H9 (cell line): ENCODE measurements at regions not wholly inside any gene's neighbourhood (a gene's known extent, or its start where the extent isn't known, plus 50 kb on each side); places are given as distances from the start of the nearest gene placed in this dataset.

ENCODE experiments used
- DNase-seq: peaks from one replicate; pipeline ENCODE4 v3.0.0-alpha.2; 2017
- H2AFZ ChIP-seq: one replicate; pipeline ENCODE4 v1.6.1; 2013; ENCODE audit warnings: mild to moderate bottlenecking, low read length, control low read depth, moderate library complexity
- H2AK5ac ChIP-seq: 2 replicates; pipeline ENCODE4 v1.6.1; 2013; ENCODE audit warnings: low read length, control low read depth, mixed read lengths; ENCODE audit not compliant: insufficient read length
- H2BK120ac ChIP-seq: one replicate; pipeline ENCODE4 v1.6.1; 2013; ENCODE audit warnings: low read depth, mild to moderate bottlenecking, low read length, control low read depth, inconsistent platforms; ENCODE audit not compliant: poor library complexity, severe bottlenecking
- H2BK12ac ChIP-seq: 2 replicates; pipeline ENCODE4 v1.6.1; 2013; ENCODE audit warnings: low read length, control low read depth, mixed read lengths, low read depth; ENCODE audit not compliant: insufficient read length
- H2BK15ac ChIP-seq: 2 replicates; pipeline ENCODE4 v1.6.1; 2013; ENCODE audit warnings: low read depth, low read length, control low read depth
- H2BK20ac ChIP-seq: one replicate; pipeline ENCODE4 v1.6.1; 2013; ENCODE audit warnings: low read depth, mild to moderate bottlenecking, low read length, control low read depth, inconsistent platforms; ENCODE audit not compliant: poor library complexity, severe bottlenecking
- H2BK5ac ChIP-seq: 2 replicates; pipeline ENCODE4 v1.6.1; 2013; ENCODE audit warnings: low read length, control low read depth, mixed read lengths; ENCODE audit not compliant: insufficient read length
- H3K14ac ChIP-seq: 2 replicates; pipeline ENCODE4 v1.6.1; 2013; ENCODE audit warnings: low read length, control low read depth; ENCODE audit not compliant: insufficient read depth
- H3K18ac ChIP-seq: 2 replicates; pipeline ENCODE4 v1.6.1; 2013; ENCODE audit warnings: low read depth, mild to moderate bottlenecking, mixed read lengths, low read length, control low read depth; ENCODE audit not compliant: insufficient read length
- H3K23ac ChIP-seq: 2 replicates; pipeline ENCODE4 v1.6.1; 2013; ENCODE audit warnings: low read length, control low read depth, mixed read lengths, low read depth; ENCODE audit not compliant: insufficient read length
- H3K23me2 ChIP-seq: 2 replicates; pipeline ENCODE4 v1.6.1; 2013; ENCODE audit warnings: low read depth, mild to moderate bottlenecking, mixed read lengths, low read length, control low read depth; ENCODE audit not compliant: insufficient read length, poor library complexity, severe bottlenecking
- H3K27ac ChIP-seq: 2 replicates; pipeline ENCODE4 v1.5.1; 2013; ENCODE audit warnings: low read length, control low read depth, mixed read lengths, low read depth; ENCODE audit not compliant: insufficient read length
- H3K27me3 ChIP-seq: 2 replicates; pipeline ENCODE4 v1.6.1; 2013; ENCODE audit warnings: low read length, control low read depth, inconsistent platforms; ENCODE audit not compliant: insufficient read depth
- H3K4ac ChIP-seq: 2 replicates; pipeline ENCODE4 v1.6.1; 2013; ENCODE audit warnings: low read depth, mild to moderate bottlenecking, control low read depth, inconsistent platforms, low read length, moderate library complexity
- H3K4me1 ChIP-seq: 2 replicates; pipeline ENCODE4 v1.6.1; 2013; ENCODE audit warnings: low read length, control low read depth, inconsistent platforms; ENCODE audit not compliant: insufficient read depth
- H3K4me2 ChIP-seq: 2 replicates; pipeline ENCODE4 v1.6.1; 2013; ENCODE audit warnings: low read length, control low read depth, mixed read lengths; ENCODE audit not compliant: insufficient read length, insufficient read depth
- H3K56ac ChIP-seq: 2 replicates; pipeline ENCODE4 v1.6.1; 2013; ENCODE audit warnings: low read depth, mild to moderate bottlenecking, mixed read lengths, low read length, control low read depth; ENCODE audit not compliant: insufficient read length
- H3K79me1 ChIP-seq: 2 replicates; pipeline ENCODE4 v1.6.1; 2013; ENCODE audit warnings: low read depth, mild to moderate bottlenecking, moderate library complexity, low read length, control low read depth, inconsistent platforms; ENCODE audit not compliant: insufficient read depth, poor library complexity, severe bottlenecking
- H3K79me2 ChIP-seq: 2 replicates; pipeline ENCODE4 v1.6.1; 2013; ENCODE audit warnings: low read length, control low read depth, inconsistent platforms; ENCODE audit not compliant: insufficient read depth
- H3K9ac ChIP-seq: 2 replicates; pipeline ENCODE4 v1.6.1; 2013; ENCODE audit warnings: low read length, control low read depth, mixed read lengths; ENCODE audit not compliant: insufficient read length; ENCODE audit errors: extremely low read depth
- H3K9me3 ChIP-seq: one replicate; pipeline ENCODE4 v1.6.1; 2013; ENCODE audit warnings: low read depth, low read length, inconsistent platforms; ENCODE audit not compliant: control insufficient read depth
- H3T11ph ChIP-seq: one replicate; pipeline ENCODE4 v1.6.1; 2013; ENCODE audit warnings: mild to moderate bottlenecking, low read length, control low read depth, inconsistent platforms
- H4K20me1 ChIP-seq: one replicate; pipeline ENCODE4 v1.6.1; 2013; ENCODE audit not compliant: control insufficient read depth, insufficient read length, insufficient read depth
- H4K5ac ChIP-seq: 2 replicates; pipeline ENCODE4 v1.6.1; 2013; ENCODE audit warnings: low read depth, mild to moderate bottlenecking, mixed read lengths, low read length, control low read depth; ENCODE audit not compliant: insufficient read length
- H4K8ac ChIP-seq: replicated peaks from 2 replicates; pipeline ENCODE4 v1.6.1; 2013; ENCODE audit warnings: low read length, control low read depth, mixed read lengths, low read depth; ENCODE audit not compliant: insufficient read length
- H4K91ac ChIP-seq: 2 replicates; pipeline ENCODE4 v1.6.1; 2013; ENCODE audit warnings: low read depth, mild to moderate bottlenecking, moderate library complexity, mixed read lengths, low read length, control low read depth; ENCODE audit not compliant: insufficient read length
- H3K27ac Mint-ChIP-seq, 3 experiments: 2 replicates in 2 of 3; 3 replicates in 1 of 3; pipeline ENCODE4 v1.8.0; 2020 to 2021; ENCODE audit warnings: mixed read lengths in 3 of 3, mild to moderate bottlenecking in 1 of 3, moderate library complexity in 1 of 3
- H3K27me3 Mint-ChIP-seq: 2 replicates; pipeline ENCODE4 v1.8.0; 2021; ENCODE audit warnings: low read depth, mild to moderate bottlenecking, moderate library complexity, mixed read lengths
- H3K36me3 Mint-ChIP-seq, 3 experiments: 2 replicates in 2 of 3; 3 replicates in 1 of 3; pipeline ENCODE4 v1.8.0; 2020 to 2021; ENCODE audit warnings: low read depth in 3 of 3, mixed read lengths in 3 of 3; ENCODE audit not compliant: insufficient read depth in 1 of 3
- H3K4me1 Mint-ChIP-seq, 2 experiments: 2 replicates each; pipeline ENCODE4 v1.8.0; 2020; ENCODE audit warnings: mixed read lengths in 2 of 2
- H3K4me3 Mint-ChIP-seq, 2 experiments: 2 replicates in 1 of 2; 3 replicates in 1 of 2; pipeline ENCODE4 v1.8.0; 2020 to 2021; ENCODE audit warnings: mild to moderate bottlenecking in 2 of 2, mixed read lengths in 2 of 2, moderate library complexity in 1 of 2
- H3K9me3 Mint-ChIP-seq, 2 experiments: 2 replicates in 1 of 2; 3 replicates in 1 of 2; pipeline ENCODE4 v1.8.0; 2020; ENCODE audit warnings: mild to moderate bottlenecking in 2 of 2, mixed read lengths in 2 of 2, moderate library complexity in 1 of 2
- WGBS: extraction: QIAGEN DNeasy Blood & Tissue Kit; methylation state at CpG from one replicate; pipeline ENCODE4 v1.1.7; 2013; ENCODE audit warnings: missing lambda C conversion rate, low lambda C conversion rate, mixed read lengths; ENCODE audit not compliant: insufficient read length; ENCODE audit errors: extremely low coverage; 5-methylcytosine and 5-hydroxymethylcytosine counted together
- TF ChIP-seq, protein P1 (sequence below): fragments of 200-600 bp; sonication (generic); conservative IDR thresholded peaks from 3 replicates; pipeline ENCODE4 v1.8.0; 2021; ENCODE audit warnings: antibody characterized with exemption, mild to moderate bottlenecking

DNA sequence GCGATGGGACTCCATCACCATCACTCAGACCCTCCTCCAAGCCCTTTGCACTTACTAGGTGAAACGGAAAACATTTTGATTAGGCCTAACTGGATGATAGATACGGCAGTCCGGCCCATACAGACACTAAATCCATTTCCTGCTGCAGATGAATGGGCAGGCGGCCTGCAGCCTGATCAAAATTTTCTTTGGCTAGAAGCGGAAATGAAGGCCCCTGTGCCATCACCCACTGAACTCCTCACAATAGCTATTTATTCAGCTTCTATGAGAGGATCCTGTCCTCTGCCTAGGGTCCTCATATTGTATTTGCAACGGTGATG is 200.5 kb downstream of the OMA1 start:
- Mint-ChIP-seq H3K27ac (peak overlapping the region in 1 of 3 experiments; percentile 87; a peak in 3 of 7 replicates), H3K4me1 (peaks cover 21% of the 10 kb centered on the region in 2 experiments), H3K36me3 (peaks cover 0 to 6% (median 0%) of the 10 kb centered on the region in 3 experiments; a peak in 2 of 7 replicates), H3K9me3 (peaks cover 5 to 6% of the 10 kb centered on the region in 2 experiments; a peak in 2 of 5 replicates), H3K4me3 (no peak overlapping the region; a peak in 1 of 5 replicates), H3K27me3 (no peaks in the 10 kb centered on the region)
- Histone ChIP-seq H2BK20ac (no peak overlapping the region), H3K79me2 (no peaks in the 10 kb centered on the region), H4K20me1 (no peaks in the 10 kb centered on the region), H3K4me1 (peaks cover 5% of the 10 kb centered on the region; the same call in 1 of the 2 replicates), H3K9me3 (no peaks in the 10 kb centered on the region), H3K9ac (no peak overlapping the region), H4K5ac (no peak overlapping the region), H3T11ph (no peak overlapping the region), H3K27ac (no peak overlapping the region), H2AFZ (no peak overlapping the region), H2BK15ac (no peak overlapping the region), H3K18ac (no peak overlapping the region), H2BK5ac (no peak overlapping the region), H3K23me2 (no peaks in the 10 kb centered on the region), H3K23ac (no peak overlapping the region), H4K91ac (no peak overlapping the region), H3K4me2 (no peak overlapping the region), H3K56ac (no peak overlapping the region), H2AK5ac (no peak overlapping the region), H2BK12ac (no peak overlapping the region), H3K79me1 (no peaks in the 10 kb centered on the region), H4K8ac (no peak overlapping the region), H2BK120ac (no peak overlapping the region), H3K27me3 (no peaks in the 10 kb centered on the region), H3K14ac (no peak overlapping the region), H3K4ac (no peak overlapping the region)
- DNase-seq: no peak
- TF ChIP-seq, protein P1, sequence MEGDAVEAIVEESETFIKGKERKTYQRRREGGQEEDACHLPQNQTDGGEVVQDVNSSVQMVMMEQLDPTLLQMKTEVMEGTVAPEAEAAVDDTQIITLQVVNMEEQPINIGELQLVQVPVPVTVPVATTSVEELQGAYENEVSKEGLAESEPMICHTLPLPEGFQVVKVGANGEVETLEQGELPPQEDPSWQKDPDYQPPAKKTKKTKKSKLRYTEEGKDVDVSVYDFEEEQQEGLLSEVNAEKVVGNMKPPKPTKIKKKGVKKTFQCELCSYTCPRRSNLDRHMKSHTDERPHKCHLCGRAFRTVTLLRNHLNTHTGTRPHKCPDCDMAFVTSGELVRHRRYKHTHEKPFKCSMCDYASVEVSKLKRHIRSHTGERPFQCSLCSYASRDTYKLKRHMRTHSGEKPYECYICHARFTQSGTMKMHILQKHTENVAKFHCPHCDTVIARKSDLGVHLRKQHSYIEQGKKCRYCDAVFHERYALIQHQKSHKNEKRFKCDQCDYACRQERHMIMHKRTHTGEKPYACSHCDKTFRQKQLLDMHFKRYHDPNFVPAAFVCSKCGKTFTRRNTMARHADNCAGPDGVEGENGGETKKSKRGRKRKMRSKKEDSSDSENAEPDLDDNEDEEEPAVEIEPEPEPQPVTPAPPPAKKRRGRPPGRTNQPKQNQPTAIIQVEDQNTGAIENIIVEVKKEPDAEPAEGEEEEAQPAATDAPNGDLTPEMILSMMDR: no peak
- no CpG with 5 or more reads among the region's 7 CpGs for WGBS
